DOHH2 (cell line): ENCODE measurements at regions not wholly inside any gene's neighbourhood (a gene's known extent, or its start where the extent isn't known, plus 50 kb on each side); places are given as distances from the start of the nearest gene placed in this dataset.
"Not testable (repeated sequence)": the region's sequence is repeated elsewhere in the genome, so short reads cannot be mapped to it uniquely, and the experiment has no call there.

Source experiments
- H3F3A ChIP-seq: fragments of 200-600 bp; sonication (generic), shearing (Covaris generic); 2 replicates; pipeline ENCODE4 v1.6.0; 2016; ENCODE audit warnings: antibody characterized with exemption, mild to moderate bottlenecking; ENCODE audit not compliant: control insufficient read depth, insufficient read depth
- H3K27ac ChIP-seq: fragments of 200-600 bp; sonication (generic); 2 replicates; pipeline ENCODE4 v1.5.1; 2014; ENCODE audit warnings: low read depth, mild to moderate bottlenecking, low read length, moderate library complexity
- H3K27me3 ChIP-seq: fragments of 200-600 bp; sonication (generic); 2 replicates; pipeline ENCODE4 v1.6.1; 2014; ENCODE audit warnings: mild to moderate bottlenecking, low read length, mixed read lengths; ENCODE audit not compliant: control insufficient read depth
- H3K36me3 ChIP-seq: fragments of 200-600 bp; sonication (generic); 2 replicates; pipeline ENCODE4 v1.6.1; 2014; ENCODE audit warnings: mild to moderate bottlenecking, low read length, moderate library complexity, mixed read lengths; ENCODE audit not compliant: control insufficient read depth
- H3K4me1 ChIP-seq: fragments of 200-600 bp; sonication (generic); 2 replicates; pipeline ENCODE4 v1.6.1; 2014; ENCODE audit warnings: mild to moderate bottlenecking, low read length, mixed read lengths; ENCODE audit not compliant: control insufficient read depth
- H3K4me2 ChIP-seq: fragments of 200-600 bp; sonication (generic); 2 replicates; pipeline ENCODE4 v1.6.0; 2014; ENCODE audit warnings: mild to moderate bottlenecking, low read length, moderate library complexity
- H3K4me3 ChIP-seq: fragments of 200-600 bp; sonication (generic); 2 replicates; pipeline ENCODE4 v1.5.1; 2014; ENCODE audit warnings: mild to moderate bottlenecking, low read length, mixed read lengths
- H3K79me2 ChIP-seq: fragments of 200-600 bp; sonication (generic); 2 replicates; pipeline ENCODE4 v1.6.1; 2014; ENCODE audit warnings: mild to moderate bottlenecking, low read length, mixed read lengths; ENCODE audit not compliant: control insufficient read depth
- H3K9me2 ChIP-seq: fragments of 200-600 bp; sonication (generic); replicated peaks from 2 replicates; pipeline ENCODE4 v1.6.1; 2014; ENCODE audit warnings: mild to moderate bottlenecking, low read length, mixed read lengths; ENCODE audit not compliant: control insufficient read depth
- H3K9me3 ChIP-seq: fragments of 200-600 bp; sonication (generic); 2 replicates; pipeline ENCODE4 v1.6.1; 2014; ENCODE audit warnings: antibody characterized with exemption, low read length, mixed read lengths; ENCODE audit not compliant: control insufficient read depth, insufficient read depth
- H4K20me1 ChIP-seq: fragments of 200-600 bp; sonication (generic); 2 replicates; pipeline ENCODE4 v1.6.0; 2014; ENCODE audit warnings: low read depth, mild to moderate bottlenecking, antibody characterized with exemption, low read length, moderate library complexity; ENCODE audit not compliant: control insufficient read depth, insufficient read depth
- EZH2phosphoT487 ChIP-seq: fragments of 200-600 bp; sonication (generic); IDR thresholded peaks from 2 replicates; pipeline ENCODE4 v1.6.1; 2017; ENCODE audit warnings: borderline replicate concordance, mild to moderate bottlenecking, antibody characterized with exemption, low read length, moderate library complexity, mixed read lengths
- TF ChIP-seq, protein P1 (sequence below): fragments of 200-600 bp; sonication (generic); IDR thresholded peaks from one replicate; pipeline ENCODE4 v1.5.1; 2014; ENCODE audit warnings: antibody characterized with exemption, mild to moderate bottlenecking, low read depth, low read length; ENCODE audit not compliant: poor library complexity, severe bottlenecking

DNA sequence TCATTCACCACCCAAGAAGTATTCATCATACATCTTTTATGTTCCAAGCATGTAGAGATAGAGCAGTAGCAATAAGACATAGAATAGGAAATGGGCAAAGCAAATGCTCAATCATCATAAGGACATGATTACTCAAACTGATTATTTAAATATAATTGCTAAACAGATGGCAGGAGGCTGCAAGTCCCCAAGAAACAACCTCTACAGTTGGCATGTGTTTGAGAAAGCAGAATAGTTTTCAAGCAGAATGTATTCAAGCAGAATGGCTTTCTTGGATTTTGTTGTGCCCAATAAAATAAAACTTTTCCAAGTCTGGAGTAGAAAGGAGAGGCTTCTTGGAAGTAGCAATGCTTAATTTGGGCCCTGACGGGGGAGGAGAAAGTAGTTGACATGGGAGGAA, 86.5 kb upstream of the SYN3 start:
- Histone ChIP-seq H3K4me1 (peaks cover 3% of the 10 kb centered on the region), H3K27me3 (no peaks in the 10 kb centered on the region), H3K4me3 (no peak overlapping the region), H3K27ac (no peak overlapping the region), H3K79me2 (no peaks in the 10 kb centered on the region), H3K4me2 (no peak overlapping the region), H3F3A (no peaks in the 10 kb centered on the region), H3K9me3 (peaks cover 4% of the 10 kb centered on the region; the same call in 1 of the 2 replicates), H3K36me3 (no peaks in the 10 kb centered on the region; the same call in 1 of the 2 replicates), H3K9me2 (no peaks in the 10 kb centered on the region), H4K20me1 (no peaks in the 10 kb centered on the region)
- no peak for TF ChIP-seq EZH2phosphoT487
- TF ChIP-seq, protein P1, sequence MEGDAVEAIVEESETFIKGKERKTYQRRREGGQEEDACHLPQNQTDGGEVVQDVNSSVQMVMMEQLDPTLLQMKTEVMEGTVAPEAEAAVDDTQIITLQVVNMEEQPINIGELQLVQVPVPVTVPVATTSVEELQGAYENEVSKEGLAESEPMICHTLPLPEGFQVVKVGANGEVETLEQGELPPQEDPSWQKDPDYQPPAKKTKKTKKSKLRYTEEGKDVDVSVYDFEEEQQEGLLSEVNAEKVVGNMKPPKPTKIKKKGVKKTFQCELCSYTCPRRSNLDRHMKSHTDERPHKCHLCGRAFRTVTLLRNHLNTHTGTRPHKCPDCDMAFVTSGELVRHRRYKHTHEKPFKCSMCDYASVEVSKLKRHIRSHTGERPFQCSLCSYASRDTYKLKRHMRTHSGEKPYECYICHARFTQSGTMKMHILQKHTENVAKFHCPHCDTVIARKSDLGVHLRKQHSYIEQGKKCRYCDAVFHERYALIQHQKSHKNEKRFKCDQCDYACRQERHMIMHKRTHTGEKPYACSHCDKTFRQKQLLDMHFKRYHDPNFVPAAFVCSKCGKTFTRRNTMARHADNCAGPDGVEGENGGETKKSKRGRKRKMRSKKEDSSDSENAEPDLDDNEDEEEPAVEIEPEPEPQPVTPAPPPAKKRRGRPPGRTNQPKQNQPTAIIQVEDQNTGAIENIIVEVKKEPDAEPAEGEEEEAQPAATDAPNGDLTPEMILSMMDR = no peak

DNA sequence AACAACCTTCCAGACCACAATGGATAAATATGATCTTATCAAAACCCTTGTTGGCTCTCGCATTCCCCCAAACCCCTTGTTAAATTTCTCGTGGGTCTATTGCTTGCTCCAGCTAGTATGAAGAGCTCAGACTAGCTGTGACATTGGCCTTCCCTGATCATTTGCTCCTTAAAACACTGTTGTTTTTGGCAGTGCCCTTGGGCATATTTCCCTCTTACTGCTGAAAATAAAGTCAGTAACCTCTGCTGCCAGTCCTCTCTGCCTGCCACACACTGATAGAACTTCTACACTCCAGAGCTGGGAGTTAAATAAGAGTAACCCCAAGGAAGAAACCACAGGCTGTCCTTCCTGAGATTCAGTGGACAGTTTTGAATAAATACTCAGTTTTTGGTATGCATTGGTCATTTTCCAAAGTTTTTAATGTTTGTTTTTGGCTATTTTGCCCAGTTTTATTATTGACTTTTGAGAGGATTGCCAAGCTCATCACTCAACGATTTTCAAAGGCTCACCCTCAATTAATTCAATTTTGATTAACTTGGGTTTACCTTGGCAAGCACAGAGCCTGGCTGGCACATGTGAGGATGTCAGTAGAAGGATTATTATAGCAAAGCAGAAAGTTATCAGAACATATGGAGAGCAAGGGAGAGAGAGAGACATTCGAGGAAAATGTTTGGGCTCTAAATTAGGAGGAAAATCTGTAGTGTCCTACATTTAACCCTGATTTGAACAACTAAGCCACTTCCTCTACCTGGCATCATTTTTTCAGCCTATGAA, 84.3 kb upstream of the SYN3 start:
- TF ChIP-seq, protein P1 = no peak
- no peak for TF ChIP-seq EZH2phosphoT487
- Histone ChIP-seq H3K27ac (no peak overlapping the region), H3K27me3 (no peaks in the 10 kb centered on the region), H3K9me3 (peaks cover 14% of the 10 kb centered on the region), H3K4me2 (no peak overlapping the region), H3F3A (no peaks in the 10 kb centered on the region), H3K36me3 (no peaks in the 10 kb centered on the region; the same call in 1 of the 2 replicates), H3K9me2 (no peaks in the 10 kb centered on the region), H3K4me1 (no peaks in the 10 kb centered on the region), H3K79me2 (no peaks in the 10 kb centered on the region), H4K20me1 (no peaks in the 10 kb centered on the region), H3K4me3 (no peak overlapping the region)

DNA sequence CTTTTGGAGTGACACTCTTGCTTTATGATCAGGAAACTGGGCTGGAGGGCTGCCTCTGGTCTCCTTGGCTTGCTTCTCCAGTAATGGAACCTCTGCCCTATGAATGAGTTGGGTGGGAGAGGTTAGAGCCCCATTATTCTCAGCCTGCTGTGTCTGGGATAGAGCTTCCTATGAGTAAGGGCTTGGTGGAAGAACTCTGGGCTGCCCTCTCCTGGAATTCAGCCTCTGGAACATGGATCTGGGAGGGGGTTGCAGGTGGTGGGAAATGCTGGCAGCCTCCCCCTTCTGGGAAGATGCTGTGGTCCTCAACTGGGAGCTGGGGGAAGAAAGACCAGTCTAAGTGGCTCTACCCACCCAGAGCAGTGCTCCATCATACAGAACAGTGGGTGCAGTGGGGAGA, 81.8 kb upstream of the SYN3 start:
- H3K4me1 ChIP-seq = no peaks in the 10 kb centered on the region
- H4K20me1 ChIP-seq = no peaks in the 10 kb centered on the region
- H3K9me3 ChIP-seq = peaks cover 14% of the 10 kb centered on the region
- H3K27me3 ChIP-seq = no peaks in the 10 kb centered on the region
- H3K4me3 ChIP-seq = no peak overlapping the region
- H3K9me2 ChIP-seq = no peaks in the 10 kb centered on the region
- H3K27ac ChIP-seq = no peak overlapping the region
- TF ChIP-seq, protein P1 = no peak
- H3F3A ChIP-seq = no peaks in the 10 kb centered on the region
- H3K79me2 ChIP-seq = no peaks in the 10 kb centered on the region
- no peaks in the 10 kb centered on the region; the same call in 1 of the 2 replicates for H3K36me3 ChIP-seq
- H3K4me2 ChIP-seq = no peak overlapping the region

DNA sequence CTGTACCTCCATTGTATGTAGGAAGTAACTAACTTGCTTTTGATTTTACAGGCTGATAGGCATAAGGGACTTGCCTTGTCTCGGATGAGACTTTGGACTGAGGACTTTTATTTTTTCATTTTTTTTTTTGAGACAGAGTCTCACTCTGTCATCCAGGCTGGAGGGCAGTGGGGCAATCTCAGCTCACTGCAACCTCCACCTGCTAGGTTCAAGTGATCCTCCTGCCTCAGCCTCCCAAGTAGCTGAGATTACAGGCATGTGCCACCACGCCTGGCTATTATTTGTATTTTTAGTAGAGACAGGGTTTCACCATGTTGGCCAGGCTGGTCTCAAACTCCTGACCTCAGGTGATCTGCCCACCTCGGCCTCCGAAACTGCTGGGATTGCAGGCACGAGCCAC, 80.2 kb upstream of the SYN3 start:
- H3K4me1 ChIP-seq, H4K20me1 ChIP-seq, H3K4me2 ChIP-seq, H3K4me3 ChIP-seq, H3K36me3 ChIP-seq, H3K27ac ChIP-seq, H3K9me2 ChIP-seq, H3K79me2 ChIP-seq, H3K27me3 ChIP-seq, H3F3A ChIP-seq: not testable (repeated sequence)
- peaks cover 14% of the 10 kb centered on the region for H3K9me3 ChIP-seq
